HepG2 (cell line): ENCODE measurements at regions not wholly inside any gene's neighbourhood (a gene's known extent, or its start where the extent isn't known, plus 50 kb on each side); places are given as distances from the start of the nearest gene placed in this dataset.

Source experiments
- ATF7 ChIP-seq, 2 experiments: fragments of 450-650 bp in 1 of 2; sonication (generic) in 1 of 2; formaldehyde crosslinking in 1 of 2; IDR thresholded peaks; 2 replicates each; pipeline versions ENCODE4 v1.4.0 to v1.6.1; 2016 to 2020; ENCODE audit warnings: antibody characterized with exemption in 1 of 2, mild to moderate bottlenecking in 1 of 2, missing genetic modification reagents in 1 of 2
- GABPA ChIP-seq, 2 experiments: IDR thresholded peaks; 2 replicates each; pipeline ENCODE4 v1.6.1; 2011 to 2016; ENCODE audit warnings: low read depth in 2 of 2, low read length in 1 of 2, missing biosample characterization in 1 of 2, missing genetic modification characterization in 1 of 2
- RAD21 ChIP-seq: fragments of 450-650 bp; formaldehyde crosslinking; IDR thresholded peaks from 2 replicates; pipeline ENCODE4 v1.5.0; 2020; ENCODE audit warnings: mild to moderate bottlenecking
- SMARCC2 ChIP-seq: fragments of 450-650 bp; IDR thresholded peaks from 2 replicates; pipeline ENCODE4 v1.6.1; 2017; ENCODE audit warnings: antibody characterized with exemption, mild to moderate bottlenecking
- XRCC5 ChIP-seq: fragments of 200-400 bp; formaldehyde crosslinking; optimal IDR thresholded peaks from 2 replicates; pipeline ENCODE3; 2017; ENCODE audit warnings: mild to moderate bottlenecking, low read length
- ZNF646 ChIP-seq: sonication (generic); formaldehyde crosslinking; IDR thresholded peaks from 2 replicates; pipeline ENCODE4 v1.9.0; 2021; ENCODE audit warnings: mild to moderate bottlenecking, missing genetic modification reagents
- TF ChIP-seq, protein P1 (sequence below): sonication (generic); formaldehyde crosslinking; IDR thresholded peaks from 2 replicates; pipeline ENCODE4 v1.5.0; 2020; ENCODE audit warnings: mild to moderate bottlenecking, missing genetic modification reagents, moderate library complexity

GRCh38 chr11:86869966-86870570, 69.7 kb downstream of the PRSS23 start (continued):
- no peak for TF ChIP-seq ZNF646 (CRISPR knock-in tag)
- no peak for TF ChIP-seq SMARCC2
- peak; percentile 31 for TF ChIP-seq XRCC5
- TF ChIP-seq ATF7 (IDR thresholded peaks at IDR 0.05) = no peak
- TF ChIP-seq ATF7 (CRISPR knock-in tag; IDR thresholded peaks at IDR 0.05) = no peak
- TF ChIP-seq, protein P1, sequence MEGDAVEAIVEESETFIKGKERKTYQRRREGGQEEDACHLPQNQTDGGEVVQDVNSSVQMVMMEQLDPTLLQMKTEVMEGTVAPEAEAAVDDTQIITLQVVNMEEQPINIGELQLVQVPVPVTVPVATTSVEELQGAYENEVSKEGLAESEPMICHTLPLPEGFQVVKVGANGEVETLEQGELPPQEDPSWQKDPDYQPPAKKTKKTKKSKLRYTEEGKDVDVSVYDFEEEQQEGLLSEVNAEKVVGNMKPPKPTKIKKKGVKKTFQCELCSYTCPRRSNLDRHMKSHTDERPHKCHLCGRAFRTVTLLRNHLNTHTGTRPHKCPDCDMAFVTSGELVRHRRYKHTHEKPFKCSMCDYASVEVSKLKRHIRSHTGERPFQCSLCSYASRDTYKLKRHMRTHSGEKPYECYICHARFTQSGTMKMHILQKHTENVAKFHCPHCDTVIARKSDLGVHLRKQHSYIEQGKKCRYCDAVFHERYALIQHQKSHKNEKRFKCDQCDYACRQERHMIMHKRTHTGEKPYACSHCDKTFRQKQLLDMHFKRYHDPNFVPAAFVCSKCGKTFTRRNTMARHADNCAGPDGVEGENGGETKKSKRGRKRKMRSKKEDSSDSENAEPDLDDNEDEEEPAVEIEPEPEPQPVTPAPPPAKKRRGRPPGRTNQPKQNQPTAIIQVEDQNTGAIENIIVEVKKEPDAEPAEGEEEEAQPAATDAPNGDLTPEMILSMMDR = peak; percentile 82
- no peak for TF ChIP-seq GABPA (IDR thresholded peaks at IDR 0.05; ENCODE audit: low read depth, low read length)
- TF ChIP-seq GABPA (CRISPR knock-in tag; IDR thresholded peaks at IDR 0.05; ENCODE audit: low read depth) = no peak
- peak; percentile 46; the same call in 1 of the 2 replicates for TF ChIP-seq RAD21 (CRISPR knock-in tag)
- TF ChIP-seq, all 625 proteins: peak for 8
